ENCODE measurements at regions not wholly inside any gene's neighbourhood (a gene's known extent, or its start where the extent isn't known, plus 50 kb on each side); places are given as distances from the start of the nearest gene placed in this dataset.
"Not testable (repeated sequence)": the region's sequence is repeated elsewhere in the genome, so short reads cannot be mapped to it uniquely, and the experiment has no call there.

- DNase-seq = no peak
- intact Hi-C loops (cut with DNase I) = no loop called here
These were observed 190.7 kb upstream of the TAS2R1 start for GRCh38 chr5:9820691-9821449.

- no peak for DNase-seq
These were observed 188.2 kb upstream of the TAS2R1 start for GRCh38 chr5:9818340-9818845.

GRCh38 chr5:9817819-9818218 is 187.7 kb upstream of the TAS2R1 start:
- intact Hi-C loops (cut with DNase I) = no loop called here

More at GRCh38 chr5:9818340-9818845, 188.2 kb upstream of the TAS2R1 start:
- intact Hi-C loops (cut with DNase I) = no loop called here

GRCh38 chr5:9815051-9815450 is 184.9 kb upstream of the TAS2R1 start:
- no peak for DNase-seq
- intact Hi-C loops (cut with DNase I) = no loop called here

More at GRCh38 chr5:9817819-9818218, 187.7 kb upstream of the TAS2R1 start:
- no peak for DNase-seq

GRCh38 chr5:9813305-9813704 is 183.2 kb upstream of the TAS2R1 start:
- intact Hi-C loops (cut with DNase I) = no loop called here

GRCh38 chr5:9807366-9807765 is 177.2 kb upstream of the TAS2R1 start:
- intact Hi-C loops (cut with DNase I); DNase-seq: not testable (repeated sequence)

More at GRCh38 chr5:9813305-9813704, 183.2 kb upstream of the TAS2R1 start:
- no peak for DNase-seq

- intact Hi-C loops (cut with DNase I) = no loop called here
- no peak for DNase-seq
These were observed 171.8 kb upstream of the TAS2R1 start for GRCh38 chr5:9801908-9802307.

- intact Hi-C loops (cut with DNase I) = no loop called here
- DNase-seq = no peak
These were observed 169.5 kb upstream of the TAS2R1 start for GRCh38 chr5:9799606-9800005.

- intact Hi-C loops (cut with DNase I) = no loop called here
These were observed 160.1 kb upstream of the TAS2R1 start for GRCh38 chr5:9790276-9790675.

GRCh38 chr5:9789777-9790176 is 159.6 kb upstream of the TAS2R1 start:
- intact Hi-C loops (cut with DNase I) = no loop called here
- no peak for DNase-seq

More at GRCh38 chr5:9790276-9790675, 160.1 kb upstream of the TAS2R1 start:
- no peak for DNase-seq

GRCh38 chr5:9787861-9788600 is 157.9 kb upstream of the TAS2R1 start:
- DNase-seq = no peak
- intact Hi-C loops (cut with DNase I) = no loop called here

- intact Hi-C loops (cut with DNase I) = no loop called here
- DNase-seq = no peak
These were observed 156.5 kb upstream of the TAS2R1 start for GRCh38 chr5:9786380-9787360.

- no peak for DNase-seq
- intact Hi-C loops (cut with DNase I) = no loop called here
These were observed 155.6 kb upstream of the TAS2R1 start for GRCh38 chr5:9785751-9786150.

- intact Hi-C loops (cut with DNase I) = no loop called here
- DNase-seq = no peak
These were observed 154.1 kb upstream of the TAS2R1 start for GRCh38 chr5:9784231-9784630.

GRCh38 chr5:9782826-9783560 is 152.8 kb upstream of the TAS2R1 start:
- intact Hi-C loops (cut with DNase I) = no loop called here
- DNase-seq = no peak

- intact Hi-C loops (cut with DNase I) = no loop called here
- no peak for DNase-seq
These were observed 151.7 kb upstream of the TAS2R1 start for GRCh38 chr5:9781890-9782289.

- intact Hi-C loops (cut with DNase I) = no loop called here
- DNase-seq = no peak
These were observed 151.1 kb upstream of the TAS2R1 start for GRCh38 chr5:9781275-9781674.

GRCh38 chr5:9780501-9780900 is 150.3 kb upstream of the TAS2R1 start:
- DNase-seq = no peak
- intact Hi-C loops (cut with DNase I) = no loop called here

GRCh38 chr5:9776525-9776924 is 146.4 kb upstream of the TAS2R1 start:
- intact Hi-C loops (cut with DNase I) = loop anchor here (10.0 kb wide), 1 partner anchor 368 kb away; no protein-coding TSS in a partner anchor

GRCh38 chr5:9775339-9775738 is 145.2 kb upstream of the TAS2R1 start:
- DNase-seq = no peak
- intact Hi-C loops (cut with DNase I) = loop anchor here (10.0 kb wide), 1 partner anchor 369 kb away; no protein-coding TSS in a partner anchor

More at GRCh38 chr5:9776525-9776924, 146.4 kb upstream of the TAS2R1 start:
- DNase-seq = no peak

All from posterior cingulate gyrus (tissue), 11 donors.